Suppressor macrophage treated with lipopolysaccharide for 4 hours (primary cell): ENCODE measurements at regions not wholly inside any gene's neighbourhood (a gene's known extent, or its start where the extent isn't known, plus 50 kb on each side); places are given as distances from the start of the nearest gene placed in this dataset.
"Not testable (repeated sequence)": the region's sequence is repeated elsewhere in the genome, so short reads cannot be mapped to it uniquely, and the experiment has no call there.

Source experiments
- DNase-seq: peaks from one replicate; pipeline ENCODE4 v3.0.0-alpha.2; 2020

DNA sequence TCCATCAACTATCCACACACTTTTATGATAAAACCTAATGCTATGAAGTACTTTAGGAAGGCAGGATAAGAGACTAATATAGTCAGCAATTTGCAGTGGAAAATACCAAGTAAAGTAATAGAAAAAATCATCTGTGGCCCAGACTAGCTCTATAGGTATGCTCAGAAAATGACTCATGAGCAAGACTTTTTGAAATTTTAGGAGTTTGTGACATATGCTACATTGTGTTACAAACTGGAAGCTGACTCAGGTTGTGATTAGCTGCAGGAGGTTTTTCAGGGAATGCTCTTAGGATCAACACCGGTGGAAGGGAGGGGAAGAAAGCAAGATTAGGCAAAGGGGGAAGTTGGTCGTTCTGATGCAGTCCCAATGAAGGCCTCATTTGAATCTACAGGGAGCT, 56.1 kb downstream of the FEZF1 start:
- DNase-seq: no peak

DNA sequence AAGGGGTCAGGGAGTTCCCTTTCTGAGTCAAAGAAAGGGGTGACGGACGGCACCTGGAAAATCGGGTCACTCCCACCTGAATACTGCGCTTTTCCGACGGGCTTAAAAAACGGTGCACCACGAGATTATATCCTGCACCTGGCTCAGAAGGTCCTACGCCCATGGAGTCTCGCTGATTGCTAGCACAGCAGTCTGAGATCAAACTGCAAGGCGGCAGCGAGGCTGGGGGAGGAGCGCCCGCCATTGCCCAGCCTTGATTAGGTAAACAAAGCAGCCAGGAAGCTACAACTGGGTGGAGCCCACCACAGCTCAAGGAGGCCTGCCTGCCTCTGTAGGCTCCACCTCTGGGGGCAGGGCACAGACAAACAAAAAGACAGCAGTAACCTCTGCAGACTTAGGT, 65.8 kb downstream of the FEZF1 start:
- not testable (repeated sequence) for DNase-seq

DNA sequence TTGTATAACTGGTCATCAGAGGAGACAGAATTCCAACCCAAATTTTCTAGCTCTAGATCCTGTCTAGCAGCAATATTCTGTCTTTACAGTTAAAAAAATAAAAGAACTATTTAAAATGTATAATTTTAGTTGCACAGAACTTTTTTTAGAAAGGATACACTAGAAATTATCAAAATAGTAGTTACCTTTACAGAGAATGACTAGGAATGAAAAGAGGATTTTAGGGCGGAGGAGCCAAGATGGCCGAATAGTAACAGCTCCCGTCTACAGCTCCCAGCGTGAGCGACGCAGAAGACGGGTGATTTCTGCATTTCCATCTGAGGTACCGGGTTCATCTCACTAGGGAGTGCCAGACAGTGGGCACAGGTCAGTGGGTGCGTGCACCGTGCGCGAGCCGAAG, 66.3 kb downstream of the FEZF1 start:
- not testable (repeated sequence) for DNase-seq

DNA sequence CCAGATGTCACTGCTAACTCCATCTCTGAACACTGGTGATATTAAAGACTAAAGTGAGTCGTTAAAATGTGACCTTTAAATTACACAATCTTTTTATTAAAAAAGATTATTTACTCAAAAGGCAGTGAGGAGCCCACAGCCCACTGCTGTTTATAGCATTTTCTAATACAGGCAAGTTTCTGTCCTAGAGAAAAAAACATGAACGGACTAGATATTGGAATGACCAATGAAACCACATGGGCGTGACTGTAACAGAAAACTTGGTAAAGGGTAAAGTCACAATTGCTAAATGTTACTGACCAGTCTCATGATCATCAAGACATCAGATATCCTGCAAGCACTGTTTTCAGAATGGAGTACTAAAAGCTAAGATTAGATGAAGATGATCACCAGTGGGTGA, 78.7 kb downstream of the FEZF1 start:
- DNase-seq: no peak

DNA sequence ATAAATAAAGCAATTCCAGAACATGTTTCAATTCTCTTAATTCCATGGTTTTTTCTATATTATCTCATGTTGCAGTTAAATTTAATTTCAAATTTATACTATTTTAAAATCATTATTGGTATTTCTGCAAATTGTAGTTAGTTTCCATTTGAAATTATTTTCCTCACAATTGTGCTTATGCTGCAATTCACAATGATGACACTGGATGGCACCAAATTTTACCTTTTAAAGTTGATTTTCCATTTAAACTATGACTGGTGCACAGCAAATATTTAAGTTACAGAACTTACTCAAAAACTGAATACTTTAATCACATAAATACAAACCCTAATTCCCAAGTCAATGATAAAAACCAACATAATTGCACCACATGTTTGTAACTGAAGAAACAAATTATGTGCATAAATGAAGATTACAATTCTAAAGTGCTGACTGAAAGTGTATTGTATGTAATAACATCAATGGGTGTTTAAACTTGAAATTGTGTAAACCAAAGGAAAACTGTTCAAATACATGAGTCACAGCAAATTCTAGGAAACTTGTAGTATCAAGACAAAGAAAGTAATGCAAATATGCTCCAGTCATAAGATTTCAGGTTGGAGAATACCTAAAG, 75.3 kb upstream of the AASS start:
- peak; percentile 11 for DNase-seq

DNA sequence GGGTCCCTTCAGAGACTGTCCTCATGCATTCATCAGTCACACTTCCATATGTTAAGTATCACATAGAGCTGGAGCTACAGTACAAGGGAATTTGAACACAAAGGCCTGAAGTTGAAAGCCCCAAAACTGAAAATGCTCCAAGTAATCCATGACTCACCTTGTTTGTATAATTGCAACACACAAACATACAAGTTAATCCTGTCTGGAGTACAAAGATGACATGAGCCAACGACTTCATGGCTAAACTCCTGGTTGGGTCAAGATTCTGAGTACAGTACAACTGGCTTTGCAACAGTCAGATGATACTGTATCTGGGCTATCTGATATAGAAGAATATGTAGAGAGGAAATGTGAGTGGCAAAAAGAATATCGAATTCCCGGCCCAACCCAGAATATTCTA, 73.1 kb upstream of the AASS start:
- no peak for DNase-seq

DNA sequence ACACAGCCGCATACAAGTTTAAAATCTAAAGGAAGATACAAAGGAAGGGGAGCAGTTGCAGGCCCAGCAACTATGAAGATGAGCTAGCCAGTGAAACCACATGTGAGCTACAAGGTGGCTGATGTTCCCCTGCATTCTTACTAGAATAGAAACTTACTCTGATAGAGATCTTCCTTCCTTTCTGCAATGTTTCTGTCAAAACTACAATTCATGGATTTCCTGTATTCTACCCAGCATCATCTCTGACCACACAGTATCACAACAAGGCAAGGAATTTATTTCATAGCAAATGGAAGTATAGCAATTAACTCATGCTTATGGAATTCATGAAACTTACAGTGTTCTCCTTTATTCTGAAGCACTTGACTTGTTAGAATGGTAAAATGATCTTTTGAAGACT, 68.7 kb upstream of the AASS start:
- no peak for DNase-seq

DNA sequence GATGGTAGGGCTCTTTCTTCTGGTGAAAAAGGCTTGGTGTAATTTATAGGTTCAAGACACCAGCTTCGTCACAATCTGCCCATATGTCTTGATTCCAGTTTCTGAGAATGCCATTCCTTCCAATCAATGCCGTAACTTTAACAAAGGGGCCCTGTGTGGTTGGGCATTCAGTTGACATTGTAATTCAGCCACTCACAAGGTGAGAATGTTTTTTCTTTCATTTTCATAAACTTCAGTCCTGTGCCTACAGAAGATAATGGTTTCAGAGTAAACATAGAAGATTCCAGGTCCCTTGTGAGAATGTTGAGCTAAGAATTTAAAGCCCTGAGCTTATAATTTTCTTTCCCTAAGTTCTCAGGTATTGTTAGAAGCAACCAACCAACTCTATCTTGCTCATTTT, 67.3 kb upstream of the AASS start:
- DNase-seq: no peak

DNA sequence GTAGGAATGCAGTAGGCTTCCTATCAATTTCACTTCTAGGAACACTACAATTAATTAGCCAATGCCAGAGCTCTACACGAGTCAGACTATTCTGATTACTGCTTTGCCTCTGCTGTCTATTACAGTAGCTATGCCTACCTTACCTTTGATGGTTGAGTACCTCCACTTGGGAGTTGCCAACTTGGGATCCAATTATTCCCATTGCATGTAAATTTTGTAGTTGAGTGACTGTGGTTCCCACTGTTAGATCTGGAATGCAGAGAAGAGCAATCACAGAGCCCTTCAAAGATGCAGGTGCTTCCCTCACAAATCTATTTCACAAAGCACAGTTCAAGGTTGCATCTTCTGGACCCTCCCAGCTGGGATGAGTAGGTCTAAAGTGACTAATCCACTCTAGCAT, 62.9 kb upstream of the AASS start:
- DNase-seq: no peak

DNA sequence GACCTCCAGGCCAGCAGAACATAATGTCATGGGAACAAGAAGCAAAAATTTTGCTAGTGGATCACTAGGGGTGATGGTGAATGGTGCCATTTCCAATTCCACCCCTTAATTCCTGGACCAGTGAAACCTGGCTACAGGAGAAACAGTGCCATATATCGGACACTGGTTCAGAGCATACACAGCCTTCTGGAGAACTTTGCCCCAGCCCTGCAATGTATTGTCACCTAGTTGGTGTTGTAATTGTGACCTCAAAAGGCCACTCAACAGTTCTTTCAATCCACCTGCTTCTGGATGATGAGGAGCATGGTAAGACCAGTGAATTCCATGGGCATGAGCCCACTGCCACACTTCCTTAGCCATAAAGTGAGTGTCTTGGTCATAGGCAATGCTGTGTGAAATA, 59.8 kb upstream of the AASS start:
- DNase-seq: no peak

DNA sequence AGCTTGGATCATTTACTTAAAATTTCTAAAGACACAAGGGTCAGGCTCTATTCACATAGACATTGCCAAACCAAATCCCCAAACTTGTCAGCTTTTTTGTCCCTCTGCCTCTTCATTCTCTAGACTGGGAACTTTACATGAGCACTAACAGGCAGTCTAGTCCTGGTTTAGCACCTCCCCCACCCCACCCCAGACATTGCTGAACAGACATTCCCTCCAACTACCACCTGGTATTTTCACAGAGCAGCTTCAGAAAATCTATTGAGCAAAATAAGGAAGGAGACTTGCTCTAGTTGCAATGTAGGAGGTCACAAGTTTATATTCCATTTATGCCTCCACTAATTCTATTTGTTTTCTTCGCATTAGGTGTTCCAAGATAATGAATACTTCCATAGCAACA, 56.8 kb upstream of the AASS start:
- no peak for DNase-seq

DNA sequence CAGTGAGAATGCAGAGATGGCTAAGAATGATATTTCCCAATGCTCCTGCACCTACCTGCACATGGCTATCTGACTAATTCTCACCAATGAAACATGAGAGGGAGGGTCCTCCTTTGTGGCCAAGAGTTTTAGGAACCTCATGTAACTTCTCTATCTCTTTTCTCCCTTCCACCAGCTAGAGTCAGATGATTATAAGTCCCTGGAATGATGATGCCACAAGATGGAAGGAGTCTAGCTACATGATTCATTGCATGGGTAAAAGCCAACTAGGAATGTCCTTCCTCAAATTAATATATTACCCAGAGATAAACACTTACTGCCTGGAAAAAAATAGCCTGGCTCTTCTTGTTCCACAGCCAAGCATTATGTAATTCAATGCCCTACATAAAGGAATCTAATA, 55.1 kb upstream of the AASS start:
- DNase-seq: no peak

DNA sequence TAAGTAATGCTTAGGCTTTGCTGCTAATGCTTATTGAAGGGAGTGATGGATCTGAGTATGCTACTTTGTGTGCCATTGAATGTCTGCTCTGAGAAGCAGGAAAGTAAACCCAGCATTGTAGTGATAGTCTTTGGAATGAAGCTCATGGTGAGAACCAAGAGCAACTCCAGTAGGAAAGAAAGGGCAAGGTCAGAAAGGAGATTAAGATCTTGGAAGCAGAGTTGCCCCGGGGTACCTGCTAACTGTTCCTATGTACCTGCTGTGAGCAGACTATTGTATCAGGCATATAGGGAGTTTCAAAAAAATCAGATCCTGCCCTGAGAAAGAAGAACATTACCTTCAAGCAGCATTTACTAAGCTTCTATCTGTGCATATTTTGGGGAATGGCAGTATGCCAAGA, 54.5 kb upstream of the AASS start:
- DNase-seq: no peak
